ENCODE measurements at regions not wholly inside any gene's neighbourhood (a gene's known extent, or its start where the extent isn't known, plus 50 kb on each side); places are given as distances from the start of the nearest gene placed in this dataset.

DNA sequence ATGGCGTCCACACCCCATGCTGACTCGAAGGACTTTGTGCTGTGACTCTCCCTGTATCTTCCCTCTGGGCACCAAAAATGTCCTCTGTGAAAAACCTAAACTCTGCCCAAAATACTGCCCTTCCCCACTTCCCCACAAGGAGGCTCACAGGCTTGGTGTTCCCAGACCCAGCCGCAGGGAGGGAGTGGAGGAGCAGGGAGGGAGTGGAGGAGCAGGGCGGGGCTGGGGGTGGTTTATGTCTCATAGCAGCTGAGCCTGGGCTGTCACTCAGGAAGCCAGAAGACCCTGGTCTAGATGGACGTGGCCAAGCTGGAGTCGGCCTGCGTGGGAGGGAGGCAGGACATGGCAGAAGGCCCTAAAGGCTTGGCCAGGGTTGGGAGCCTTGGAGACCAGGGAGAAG is 461.7 kb downstream of the PTPRU start:
- in situ Hi-C loops (cut with HindIII; ENCODE audit: low pct_unique_long_range_greater_than_20kb, low sequenced_read_pairs) = no loop called here

GRCh38 chr1:29697391-29697780 is 461.1 kb downstream of the PTPRU start:
- DNase-seq (ENCODE audit: low read depth) = no peak
- in situ Hi-C loops (cut with HindIII; ENCODE audit: low pct_unique_long_range_greater_than_20kb, low sequenced_read_pairs) = no loop called here

More for the DNA sequence above, 461.7 kb downstream of the PTPRU start:
- no peak for DNase-seq (ENCODE audit: low read depth)

DNA sequence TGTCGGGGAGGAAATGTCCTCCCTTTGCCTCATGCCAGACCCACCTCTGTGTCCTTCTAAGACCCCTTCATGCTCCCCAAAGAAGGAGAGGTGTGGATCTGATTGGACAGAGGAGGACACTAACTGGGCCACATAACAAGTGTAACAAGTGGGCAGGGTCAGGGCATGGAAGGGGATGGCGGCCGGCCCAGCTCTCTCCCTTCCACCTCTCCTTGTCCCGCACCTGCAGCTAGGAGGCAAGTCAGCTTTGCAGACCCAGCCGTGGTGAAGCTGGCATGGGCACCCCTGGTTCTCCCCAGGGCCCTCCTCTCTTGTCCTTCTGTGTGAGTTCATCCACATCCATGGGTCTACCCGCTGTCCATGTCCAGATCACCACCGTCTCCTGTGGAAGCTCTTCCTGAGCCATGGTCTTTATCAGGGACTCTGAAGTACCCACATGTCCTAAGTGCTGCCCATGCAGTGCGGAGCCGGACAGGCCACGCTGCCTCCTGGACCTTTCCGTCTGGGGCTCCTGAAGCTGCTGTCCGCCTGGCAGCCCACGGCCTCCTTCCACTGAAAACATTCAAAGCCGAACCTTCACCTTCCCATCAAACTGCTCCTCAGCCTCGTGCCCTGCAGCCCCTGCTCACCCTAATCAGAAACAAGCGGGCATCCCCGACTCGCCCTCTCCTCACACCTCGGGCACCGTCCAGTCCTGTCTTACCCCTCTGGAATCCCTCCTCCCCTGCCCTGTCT is 460.5 kb downstream of the PTPRU start:
- no peak for DNase-seq (ENCODE audit: low read depth)
- in situ Hi-C loops (cut with HindIII; ENCODE audit: low pct_unique_long_range_greater_than_20kb, low sequenced_read_pairs) = no loop called here

GRCh38 chr1:29695803-29696202 is 459.5 kb downstream of the PTPRU start:
- DNase-seq (ENCODE audit: low read depth) = no peak
- in situ Hi-C loops (cut with HindIII; ENCODE audit: low pct_unique_long_range_greater_than_20kb, low sequenced_read_pairs) = no loop called here

DNA sequence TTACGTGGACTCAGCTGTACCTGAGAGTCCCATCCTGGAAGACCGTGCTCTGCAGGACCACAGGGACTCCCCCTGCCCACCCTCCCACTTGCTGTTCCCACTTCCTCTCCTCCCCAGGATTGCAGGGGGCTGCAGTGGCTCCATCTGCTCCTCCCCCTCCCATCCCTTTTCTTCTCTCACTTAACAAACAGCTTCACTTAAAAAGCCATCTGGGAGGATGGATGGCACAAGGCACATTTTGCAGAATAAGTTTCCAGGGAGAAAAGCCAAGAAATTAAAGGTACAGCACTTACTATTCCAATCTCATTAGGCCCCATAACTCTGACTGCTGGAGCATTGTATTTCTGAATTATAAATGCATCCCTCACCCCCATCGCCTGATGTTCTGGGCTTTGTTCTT is 458.7 kb downstream of the PTPRU start:
- DNase-seq (ENCODE audit: low read depth) = no peak
- in situ Hi-C loops (cut with HindIII; ENCODE audit: low pct_unique_long_range_greater_than_20kb, low sequenced_read_pairs) = no loop called here

DNA sequence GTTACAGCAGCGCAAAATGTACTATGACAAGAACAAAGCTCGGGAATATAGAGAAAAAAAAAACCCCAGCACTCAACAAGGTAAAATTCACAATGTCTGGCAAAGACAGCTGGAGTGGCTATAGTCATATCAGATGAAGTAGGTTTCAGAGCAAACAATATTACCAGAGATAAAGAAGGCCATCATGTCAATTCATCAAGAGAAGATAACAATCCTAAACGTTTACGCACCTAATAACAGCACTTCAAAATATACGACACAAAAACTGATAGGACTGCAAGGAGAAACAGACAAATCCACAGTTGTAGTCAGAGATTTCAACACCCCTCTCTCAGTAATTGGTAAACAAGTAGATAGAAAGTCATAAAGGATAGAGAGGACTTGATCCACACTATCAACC is 455.2 kb downstream of the PTPRU start:
- no peak for DNase-seq (ENCODE audit: low read depth)
- in situ Hi-C loops (cut with HindIII; ENCODE audit: low pct_unique_long_range_greater_than_20kb, low sequenced_read_pairs) = no loop called here

DNA sequence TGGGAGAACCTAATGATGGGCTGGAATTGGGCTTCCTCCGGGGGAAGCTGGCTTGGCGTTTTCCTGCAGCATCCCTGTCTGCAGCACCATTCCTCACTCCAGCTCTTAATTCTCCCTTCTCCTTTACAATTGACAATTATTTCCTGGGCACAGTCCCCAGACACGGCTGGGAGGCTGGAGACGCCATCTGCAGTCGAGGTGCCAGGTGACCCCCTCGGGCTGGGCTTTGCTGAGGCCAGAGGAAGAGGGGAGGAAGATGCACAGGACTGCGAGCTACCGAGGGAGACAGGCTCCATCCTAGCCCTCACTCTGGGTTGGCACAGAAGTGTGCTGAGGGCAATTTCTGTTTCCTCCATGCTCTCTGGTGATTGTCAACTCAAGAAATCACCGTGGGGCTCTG is 453.8 kb downstream of the PTPRU start:
- no peak for DNase-seq (ENCODE audit: low read depth)
- in situ Hi-C loops (cut with HindIII; ENCODE audit: low pct_unique_long_range_greater_than_20kb, low sequenced_read_pairs) = no loop called here

- in situ Hi-C loops (cut with HindIII; ENCODE audit: low pct_unique_long_range_greater_than_20kb, low sequenced_read_pairs) = no loop called here
- DNase-seq (ENCODE audit: low read depth) = no peak
Observed at GRCh38 chr1:29689372-29690030, 453.2 kb downstream of the PTPRU start.

DNA sequence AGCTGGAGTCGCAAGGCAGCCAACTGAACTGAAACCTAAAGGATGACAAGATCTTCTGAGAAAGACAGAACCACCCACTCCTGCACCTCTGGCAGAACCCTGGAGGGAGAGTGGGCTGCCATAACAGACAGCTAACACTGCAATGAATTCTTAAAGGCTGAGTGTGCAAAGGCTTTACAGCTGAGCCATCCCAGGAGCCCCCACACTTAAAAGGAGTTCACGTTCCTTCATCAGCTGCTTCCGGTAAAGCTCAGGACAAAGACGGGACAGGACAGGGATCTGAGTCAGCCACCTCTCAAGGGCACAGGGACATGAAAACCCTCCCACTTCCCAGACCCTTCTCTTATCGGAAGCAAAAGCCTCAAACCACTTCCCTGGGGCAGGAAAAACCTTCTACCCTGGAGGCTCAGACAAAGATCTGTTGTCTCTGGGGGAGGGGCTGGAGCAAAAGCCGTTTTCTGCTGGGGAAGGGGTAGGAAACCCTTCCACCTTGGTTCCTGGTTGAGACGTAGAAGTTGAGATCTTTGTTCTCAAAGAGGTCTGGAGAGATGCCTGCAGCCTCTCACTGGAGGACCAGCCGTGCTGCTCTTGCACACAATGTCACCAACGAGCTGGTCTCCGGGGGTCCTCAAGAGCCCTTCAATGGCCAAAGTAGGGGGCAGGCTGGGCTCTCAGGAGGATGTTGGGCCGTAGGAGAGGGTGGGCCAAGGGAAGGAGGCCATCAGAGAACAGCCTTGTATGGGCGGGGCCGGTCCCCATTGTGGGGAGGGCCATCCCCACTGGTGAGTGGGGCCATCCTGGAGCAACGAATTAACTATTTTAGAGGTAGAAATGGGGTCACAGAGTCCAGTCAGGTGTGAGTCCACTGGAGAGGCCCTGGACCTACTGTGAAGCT is 452.4 kb downstream of the PTPRU start:
- in situ Hi-C loops (cut with HindIII; ENCODE audit: low pct_unique_long_range_greater_than_20kb, low sequenced_read_pairs) = no loop called here
- DNase-seq (ENCODE audit: low read depth) = no peak

GRCh38 chr1:29687601-29688244 is 451.4 kb downstream of the PTPRU start:
- in situ Hi-C loops (cut with HindIII; ENCODE audit: low pct_unique_long_range_greater_than_20kb, low sequenced_read_pairs) = no loop called here
- DNase-seq (ENCODE audit: low read depth) = no peak

DNA sequence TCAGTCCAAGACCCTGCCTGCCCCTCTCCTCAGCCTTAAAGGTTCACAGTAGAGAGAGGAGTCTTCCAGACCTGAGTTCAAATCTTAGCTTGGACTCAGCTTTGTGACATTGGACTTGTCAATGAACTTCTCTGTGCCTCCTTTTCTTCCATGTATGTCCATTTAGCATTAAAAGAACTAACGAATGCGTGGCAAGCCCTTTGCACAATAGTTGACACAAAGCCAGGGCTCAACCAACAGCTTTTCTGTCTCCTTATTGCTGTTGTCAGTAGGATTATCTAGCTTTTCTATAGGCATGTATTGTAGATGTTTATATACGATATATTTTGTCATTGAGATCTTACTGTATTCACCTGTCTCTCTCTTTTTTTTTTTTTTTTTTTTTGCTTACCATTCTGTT is 450.8 kb downstream of the PTPRU start:
- in situ Hi-C loops (cut with HindIII; ENCODE audit: low pct_unique_long_range_greater_than_20kb, low sequenced_read_pairs) = no loop called here
- no peak for DNase-seq (ENCODE audit: low read depth)

DNA sequence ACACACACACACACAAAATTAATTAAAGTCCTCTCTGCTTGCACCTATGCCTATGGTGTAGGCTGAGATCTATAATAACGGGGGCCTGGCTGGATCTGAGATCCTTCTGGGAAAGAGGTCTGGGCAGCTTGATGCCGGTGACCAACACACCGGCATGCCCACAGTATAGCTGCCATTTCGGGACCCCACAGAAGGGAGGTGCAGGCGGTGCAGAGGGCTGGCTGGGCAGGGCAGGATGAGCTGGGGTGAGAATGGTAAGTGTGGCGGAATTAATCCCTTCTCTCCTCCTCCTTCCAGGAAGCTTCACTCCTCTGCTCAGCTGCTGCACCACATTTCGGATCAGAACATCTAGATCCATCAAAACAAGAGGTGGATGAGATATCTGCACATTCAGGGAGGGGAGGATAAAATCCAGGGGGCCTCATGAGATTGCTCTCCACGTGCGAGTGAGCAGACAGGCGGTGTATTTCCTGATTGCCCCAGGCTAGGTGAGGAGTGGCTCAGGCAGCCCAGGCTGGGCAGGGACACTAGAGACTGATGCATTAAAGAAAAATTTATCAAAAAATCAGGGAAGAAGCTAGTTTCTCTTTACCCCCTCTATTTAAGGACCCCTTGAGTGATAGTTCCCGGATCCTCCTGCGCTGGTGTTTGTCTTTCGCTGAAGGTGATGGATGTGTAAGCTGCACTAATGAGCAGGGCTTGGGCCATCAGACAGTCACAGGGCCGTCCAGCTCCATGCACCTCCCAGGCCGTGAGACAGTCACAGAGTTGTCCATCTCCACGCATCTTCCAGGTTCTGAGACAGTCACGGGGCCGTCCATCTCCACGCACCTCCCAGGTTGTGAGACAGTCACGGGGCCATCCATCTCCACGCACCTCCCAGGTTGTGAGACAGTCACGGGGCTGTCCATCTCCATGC is 449.9 kb downstream of the PTPRU start:
- in situ Hi-C loops (cut with HindIII; ENCODE audit: low pct_unique_long_range_greater_than_20kb, low sequenced_read_pairs) = no loop called here
- DNase-seq (ENCODE audit: low read depth) = no peak

DNA sequence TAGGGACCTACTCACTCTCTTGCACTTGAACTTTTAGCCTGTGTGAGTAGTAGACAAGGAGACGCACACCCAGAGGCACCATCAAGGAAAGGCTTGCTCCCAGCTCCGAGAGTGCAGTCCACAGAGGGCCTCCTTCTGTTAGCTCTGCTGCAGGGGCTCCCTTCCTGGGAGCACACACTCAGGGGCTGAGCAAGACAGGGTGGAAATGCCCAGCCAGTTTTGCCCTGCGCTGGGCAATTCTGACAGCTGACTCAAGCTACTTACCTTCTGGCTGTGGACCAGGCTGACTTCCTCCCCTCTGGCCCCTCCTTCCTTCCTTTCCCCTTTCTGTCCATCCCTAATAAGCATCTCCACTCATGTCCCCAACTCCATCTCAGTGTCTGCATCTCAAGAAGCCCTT is 449.1 kb downstream of the PTPRU start:
- in situ Hi-C loops (cut with HindIII; ENCODE audit: low pct_unique_long_range_greater_than_20kb, low sequenced_read_pairs) = no loop called here

DNA sequence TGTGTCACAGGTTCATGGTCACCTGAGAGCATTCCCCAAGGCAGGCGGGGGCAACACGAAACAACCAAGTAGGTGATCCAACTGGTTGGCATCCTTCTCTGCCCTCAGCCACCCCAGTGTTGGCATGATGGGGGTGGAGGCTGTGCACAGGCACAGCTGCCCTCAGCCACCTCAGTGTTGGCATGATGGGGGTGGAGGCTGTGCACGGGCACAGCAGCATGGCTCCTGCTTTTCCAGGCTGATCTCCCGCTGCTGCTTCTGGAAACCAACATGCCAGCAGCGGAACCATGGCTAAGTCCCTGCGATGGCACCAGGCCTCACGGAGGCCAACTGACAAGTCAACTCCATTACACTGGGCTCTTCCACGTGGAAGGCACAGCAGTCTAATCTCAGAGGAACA is 447.8 kb downstream of the PTPRU start:
- no peak for DNase-seq (ENCODE audit: low read depth)
- in situ Hi-C loops (cut with HindIII; ENCODE audit: low pct_unique_long_range_greater_than_20kb, low sequenced_read_pairs) = no loop called here

More for the DNA sequence above, 449.1 kb downstream of the PTPRU start:
- DNase-seq (ENCODE audit: low read depth) = no peak

DNA sequence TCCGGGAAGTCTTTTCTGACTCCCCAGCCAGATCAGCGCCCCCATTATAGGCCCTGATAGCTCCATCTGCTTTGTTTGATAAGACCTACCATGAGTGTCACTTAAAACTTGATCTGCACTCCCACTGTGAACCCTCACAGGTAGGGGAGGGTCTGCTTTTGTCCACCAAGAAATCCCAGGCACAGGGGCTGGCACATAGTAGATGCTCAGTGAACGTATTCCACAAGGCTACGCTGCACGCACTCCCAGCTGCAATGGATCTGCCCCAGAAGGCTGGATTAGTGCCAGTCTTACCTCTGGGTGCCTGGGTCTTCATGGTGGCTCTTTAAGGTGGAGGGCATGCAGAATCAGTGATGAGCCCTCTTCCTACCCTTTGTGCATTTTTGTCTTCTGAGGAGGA is 447.1 kb downstream of the PTPRU start:
- in situ Hi-C loops (cut with HindIII; ENCODE audit: low pct_unique_long_range_greater_than_20kb, low sequenced_read_pairs) = no loop called here
- DNase-seq (ENCODE audit: low read depth) = no peak

DNA sequence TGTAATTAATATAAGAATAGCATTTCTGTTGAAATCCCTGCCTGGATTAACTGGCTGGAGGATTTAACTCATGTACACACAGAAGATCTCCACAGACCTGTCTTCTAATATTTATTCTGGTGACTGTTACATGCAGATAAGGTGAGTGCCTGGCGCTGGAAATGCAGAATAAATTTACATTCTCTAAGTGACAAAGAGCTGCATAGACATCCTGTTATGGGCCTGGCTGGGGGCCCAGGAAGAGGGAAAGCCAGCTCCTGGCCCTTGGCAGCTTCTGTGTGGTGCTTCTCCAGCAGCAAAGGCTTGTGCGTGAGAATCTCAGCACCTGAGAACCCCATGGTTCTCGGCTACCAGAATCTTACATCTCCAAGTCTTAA is 446.6 kb downstream of the PTPRU start:
- in situ Hi-C loops (cut with HindIII; ENCODE audit: low pct_unique_long_range_greater_than_20kb, low sequenced_read_pairs) = no loop called here
- DNase-seq (ENCODE audit: low read depth) = no peak

- no peak for DNase-seq (ENCODE audit: low read depth)
- in situ Hi-C loops (cut with HindIII; ENCODE audit: low pct_unique_long_range_greater_than_20kb, low sequenced_read_pairs) = no loop called here
Observed at GRCh38 chr1:29682171-29682918, 446.0 kb downstream of the PTPRU start.
